Stimulated activated memory B cell treated with anti-CD40 and anti-IgM and Interleukin-4, amounts not matched to agents 10 μg/mL and 1 μg/mL and 100 μg/mL, for 72 hours (primary cell): ENCODE measurements at regions not wholly inside any gene's neighbourhood (a gene's known extent, or its start where the extent isn't known, plus 50 kb on each side); places are given as distances from the start of the nearest gene placed in this dataset.

Experiments
- ATAC-seq: fragments of 150-1000 bp; cut with Tn5 transposase; 2 replicates; pipeline ENCODE4 v1.10.0; 2021
- H3K27ac Mint-ChIP-seq: one replicate; pipeline ENCODE4 v1.8.0; 2022; ENCODE audit warnings: mild to moderate bottlenecking, mixed read lengths
- H3K27me3 Mint-ChIP-seq: one replicate; pipeline ENCODE4 v1.8.0; 2022; ENCODE audit warnings: mixed read lengths
- H3K36me3 Mint-ChIP-seq: one replicate; pipeline ENCODE4 v1.8.0; 2022; ENCODE audit warnings: mixed read lengths
- H3K4me1 Mint-ChIP-seq: one replicate; pipeline ENCODE4 v1.8.0; 2022; ENCODE audit warnings: mixed read lengths
- H3K4me3 Mint-ChIP-seq: one replicate; pipeline ENCODE4 v1.8.0; 2022; ENCODE audit warnings: mild to moderate bottlenecking, moderate library complexity, mixed read lengths
- H3K9me3 Mint-ChIP-seq: one replicate; pipeline ENCODE4 v1.8.0; 2022; ENCODE audit warnings: mixed read lengths

- no peak overlapping the region for H3K4me3 Mint-ChIP-seq
- H3K4me1 Mint-ChIP-seq: no peaks in the 10 kb centered on the region
- H3K27ac Mint-ChIP-seq: no peak overlapping the region
- no peak for ATAC-seq
- no peaks in the 10 kb centered on the region for H3K27me3 Mint-ChIP-seq
- no peaks in the 10 kb centered on the region for H3K36me3 Mint-ChIP-seq
- H3K9me3 Mint-ChIP-seq: peaks cover 6% of the 10 kb centered on the region
These were observed 284.5 kb upstream of the PCDH20 start for GRCh38 chr13:61700181-61700580.

GRCh38 chr13:61696676-61697075 lies 281.0 kb upstream of the PCDH20 start:
- Mint-ChIP-seq H3K36me3 (no peaks in the 10 kb centered on the region), H3K27ac (no peak overlapping the region), H3K4me1 (no peaks in the 10 kb centered on the region), H3K27me3 (no peaks in the 10 kb centered on the region), H3K9me3 (peaks cover 3% of the 10 kb centered on the region), H3K4me3 (no peak overlapping the region)
- no peak for ATAC-seq

- no peak for ATAC-seq
- Mint-ChIP-seq H3K4me3 (no peak overlapping the region), H3K4me1 (no peaks in the 10 kb centered on the region), H3K36me3 (no peaks in the 10 kb centered on the region), H3K27me3 (no peaks in the 10 kb centered on the region), H3K27ac (no peak overlapping the region), H3K9me3 (peaks cover 3% of the 10 kb centered on the region)
These were observed 279.5 kb upstream of the PCDH20 start for GRCh38 chr13:61695147-61695546.

GRCh38 chr13:61692691-61693090 lies 277.0 kb upstream of the PCDH20 start:
- H3K9me3 Mint-ChIP-seq: peaks cover 3% of the 10 kb centered on the region
- H3K4me1 Mint-ChIP-seq: no peaks in the 10 kb centered on the region
- no peak overlapping the region for H3K4me3 Mint-ChIP-seq
- H3K36me3 Mint-ChIP-seq: no peaks in the 10 kb centered on the region
- no peak overlapping the region for H3K27ac Mint-ChIP-seq
- no peak for ATAC-seq
- H3K27me3 Mint-ChIP-seq: no peaks in the 10 kb centered on the region

- Mint-ChIP-seq H3K4me1 (no peaks in the 10 kb centered on the region), H3K4me3 (no peak overlapping the region), H3K36me3 (no peaks in the 10 kb centered on the region), H3K27ac (no peak overlapping the region), H3K27me3 (no peaks in the 10 kb centered on the region), H3K9me3 (peaks cover 5% of the 10 kb centered on the region)
- no peak for ATAC-seq
These were observed 270.0 kb upstream of the PCDH20 start for GRCh38 chr13:61685682-61686012.

GRCh38 chr13:61684976-61685681 lies 269.5 kb upstream of the PCDH20 start:
- Mint-ChIP-seq H3K36me3 (no peaks in the 10 kb centered on the region), H3K4me1 (no peaks in the 10 kb centered on the region), H3K9me3 (peaks cover 5% of the 10 kb centered on the region), H3K4me3 (no peak overlapping the region), H3K27ac (no peak overlapping the region), H3K27me3 (no peaks in the 10 kb centered on the region)
- no peak for ATAC-seq

- Mint-ChIP-seq H3K9me3 (no peaks in the 10 kb centered on the region), H3K27ac (no peak overlapping the region), H3K27me3 (no peaks in the 10 kb centered on the region)
These were observed 257.1 kb upstream of the PCDH20 start for GRCh38 chr13:61672756-61673155.

GRCh38 chr13:61670384-61671161 lies 254.9 kb upstream of the PCDH20 start:
- Mint-ChIP-seq H3K27ac (no peak overlapping the region), H3K27me3 (no peaks in the 10 kb centered on the region), H3K36me3 (no peaks in the 10 kb centered on the region), H3K4me3 (no peak overlapping the region), H3K4me1 (no peaks in the 10 kb centered on the region), H3K9me3 (no peaks in the 10 kb centered on the region)
- ATAC-seq: no peak

More at GRCh38 chr13:61672756-61673155, 257.1 kb upstream of the PCDH20 start:
- Mint-ChIP-seq H3K4me3 (no peak overlapping the region), H3K36me3 (no peaks in the 10 kb centered on the region), H3K4me1 (no peaks in the 10 kb centered on the region)
- ATAC-seq: no peak

- H3K9me3 Mint-ChIP-seq: no peaks in the 10 kb centered on the region
- no peak overlapping the region for H3K4me3 Mint-ChIP-seq
- H3K27me3 Mint-ChIP-seq: no peaks in the 10 kb centered on the region
- no peak for ATAC-seq
- H3K27ac Mint-ChIP-seq: no peak overlapping the region
- no peaks in the 10 kb centered on the region for H3K36me3 Mint-ChIP-seq
- no peaks in the 10 kb centered on the region for H3K4me1 Mint-ChIP-seq
These were observed 249.4 kb upstream of the PCDH20 start for GRCh38 chr13:61664801-61665705.

GRCh38 chr13:61654481-61654880 lies 238.8 kb upstream of the PCDH20 start:
- Mint-ChIP-seq H3K36me3 (no peaks in the 10 kb centered on the region), H3K27ac (no peak overlapping the region), H3K27me3 (no peaks in the 10 kb centered on the region), H3K4me3 (no peak overlapping the region), H3K9me3 (peaks cover 10% of the 10 kb centered on the region), H3K4me1 (no peaks in the 10 kb centered on the region)
- ATAC-seq: no peak

GRCh38 chr13:61648547-61648946 lies 232.9 kb upstream of the PCDH20 start:
- no peaks in the 10 kb centered on the region for H3K27me3 Mint-ChIP-seq
- H3K9me3 Mint-ChIP-seq: peaks cover 8% of the 10 kb centered on the region
- H3K36me3 Mint-ChIP-seq: no peaks in the 10 kb centered on the region
- H3K4me3 Mint-ChIP-seq: no peak overlapping the region
- no peak for ATAC-seq
- H3K27ac Mint-ChIP-seq: no peak overlapping the region
- no peaks in the 10 kb centered on the region for H3K4me1 Mint-ChIP-seq

GRCh38 chr13:61612192-61612591 lies 196.5 kb upstream of the PCDH20 start:
- no peak overlapping the region for H3K27ac Mint-ChIP-seq
- no peaks in the 10 kb centered on the region for H3K36me3 Mint-ChIP-seq
- H3K4me1 Mint-ChIP-seq: no peaks in the 10 kb centered on the region
- no peak for ATAC-seq
- no peaks in the 10 kb centered on the region for H3K27me3 Mint-ChIP-seq
- peaks cover 6% of the 10 kb centered on the region for H3K9me3 Mint-ChIP-seq
- H3K4me3 Mint-ChIP-seq: no peak overlapping the region

- ATAC-seq: no peak
- H3K4me1 Mint-ChIP-seq: no peaks in the 10 kb centered on the region
- no peak overlapping the region for H3K27ac Mint-ChIP-seq
- peaks cover 6% of the 10 kb centered on the region for H3K9me3 Mint-ChIP-seq
- H3K36me3 Mint-ChIP-seq: no peaks in the 10 kb centered on the region
- no peak overlapping the region for H3K4me3 Mint-ChIP-seq
- no peaks in the 10 kb centered on the region for H3K27me3 Mint-ChIP-seq
These were observed 192.5 kb upstream of the PCDH20 start for GRCh38 chr13:61608138-61608537.

GRCh38 chr13:61600360-61601033 lies 184.8 kb upstream of the PCDH20 start:
- Mint-ChIP-seq H3K4me1 (no peaks in the 10 kb centered on the region), H3K36me3 (no peaks in the 10 kb centered on the region), H3K27ac (no peak overlapping the region), H3K27me3 (no peaks in the 10 kb centered on the region), H3K9me3 (peaks cover 4% of the 10 kb centered on the region), H3K4me3 (no peak overlapping the region)
- ATAC-seq: no peak

GRCh38 chr13:61592489-61592888 lies 176.8 kb upstream of the PCDH20 start:
- no peaks in the 10 kb centered on the region for H3K4me1 Mint-ChIP-seq
- no peak overlapping the region for H3K4me3 Mint-ChIP-seq
- no peaks in the 10 kb centered on the region for H3K9me3 Mint-ChIP-seq
- no peaks in the 10 kb centered on the region for H3K27me3 Mint-ChIP-seq
- no peaks in the 10 kb centered on the region for H3K36me3 Mint-ChIP-seq
- ATAC-seq: no peak
- H3K27ac Mint-ChIP-seq: no peak overlapping the region
